Heart left ventricle (tissue), 13 donors: ENCODE measurements at regions not wholly inside any gene's neighbourhood (a gene's known extent, or its start where the extent isn't known, plus 50 kb on each side); places are given as distances from the start of the nearest gene placed in this dataset.

Source experiments
- POLR2A ChIP-seq, 2 donors: fragments of 450-650 bp; IDR thresholded peaks; one replicate each; pipeline ENCODE4 v1.6.1; 2017; ENCODE audit warnings: antibody characterized with exemption in 2 of 2, mild to moderate bottlenecking in 2 of 2, moderate library complexity in 2 of 2
- TF ChIP-seq, protein P1 (sequence below), 12 donors: fragments of 200-600 bp; sonication (generic) in 4 of 12; IDR thresholded peaks; one replicate each; pipeline versions ENCODE4 v1.5.0 to v1.8.0; 2018 to 2022; ENCODE audit warnings: antibody characterized with exemption in 12 of 12, mild to moderate bottlenecking in 5 of 12
- donor health status: ischemic (EF 13 %, LVEDD 7.1; RV severe dilation, severe dysfunction).
- donor health status: DM: no; HTN: yes; CAD: no.
- donor health status: DM: no; HTN: no; CAD: no.
- donor health status: ischemic (EF 25% LVEDD 6.9; RV normal size, moderate dysfunction).
- donor health status: ischemic (EF 25% LVEDD 5.7; RV mildly dilated, moderate dysfunction).
- donor health status: ischemic (EF 35%, LVEDD 5.7; RV mildly dilated, moderate dysfunction).
- donor health status: nonischemic (EF 11% LVEDD 7.7; RV severe dilation, severe dysfunction).
- donor health status: DM: yes; HTN: yes; CAD: no.
- donor health status: PGD.
- donor health status: ischemic (EF 29% LVEDD 5.4; RV normal size, mild dysfunction).
- donor health status: nonischemic (EF 23%, LVEDD 6.1; RV moderate dilation, normal function).

DNA sequence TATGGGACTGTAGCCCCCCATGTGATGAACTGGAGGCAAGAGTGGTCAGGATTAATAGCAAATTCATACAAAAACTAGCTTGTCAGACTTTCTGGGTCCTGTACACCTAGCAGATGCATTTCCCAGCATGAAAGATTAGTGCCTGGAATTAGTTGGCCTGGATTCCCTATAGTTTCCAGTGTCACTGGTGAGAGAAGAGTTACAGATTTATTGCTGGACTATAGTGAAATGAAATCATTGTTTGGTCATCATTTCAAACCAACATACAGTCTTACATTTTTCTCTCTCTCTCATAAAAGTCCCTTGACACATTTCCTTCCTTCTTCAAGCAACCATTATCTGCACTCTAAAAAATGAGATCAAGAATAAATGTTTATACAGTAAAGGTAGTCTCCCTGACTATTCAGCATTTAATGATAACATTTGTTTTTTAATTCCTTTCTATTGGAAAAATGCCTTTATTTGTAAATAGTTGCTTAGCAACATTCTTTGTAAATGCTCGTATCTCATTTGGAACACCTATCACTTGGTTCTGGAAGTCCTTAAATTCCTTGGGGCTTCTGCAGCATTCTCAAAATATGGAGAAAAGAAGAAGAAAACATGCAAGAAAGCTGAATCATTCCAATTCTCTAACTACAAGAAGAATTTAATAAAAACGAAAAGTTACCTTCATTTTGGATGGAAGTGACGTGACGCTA lies 144.4 kb downstream of the MREG start:
- TF ChIP-seq, protein P1, sequence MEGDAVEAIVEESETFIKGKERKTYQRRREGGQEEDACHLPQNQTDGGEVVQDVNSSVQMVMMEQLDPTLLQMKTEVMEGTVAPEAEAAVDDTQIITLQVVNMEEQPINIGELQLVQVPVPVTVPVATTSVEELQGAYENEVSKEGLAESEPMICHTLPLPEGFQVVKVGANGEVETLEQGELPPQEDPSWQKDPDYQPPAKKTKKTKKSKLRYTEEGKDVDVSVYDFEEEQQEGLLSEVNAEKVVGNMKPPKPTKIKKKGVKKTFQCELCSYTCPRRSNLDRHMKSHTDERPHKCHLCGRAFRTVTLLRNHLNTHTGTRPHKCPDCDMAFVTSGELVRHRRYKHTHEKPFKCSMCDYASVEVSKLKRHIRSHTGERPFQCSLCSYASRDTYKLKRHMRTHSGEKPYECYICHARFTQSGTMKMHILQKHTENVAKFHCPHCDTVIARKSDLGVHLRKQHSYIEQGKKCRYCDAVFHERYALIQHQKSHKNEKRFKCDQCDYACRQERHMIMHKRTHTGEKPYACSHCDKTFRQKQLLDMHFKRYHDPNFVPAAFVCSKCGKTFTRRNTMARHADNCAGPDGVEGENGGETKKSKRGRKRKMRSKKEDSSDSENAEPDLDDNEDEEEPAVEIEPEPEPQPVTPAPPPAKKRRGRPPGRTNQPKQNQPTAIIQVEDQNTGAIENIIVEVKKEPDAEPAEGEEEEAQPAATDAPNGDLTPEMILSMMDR (IDR thresholded peaks at IDR 0.05): no peak
- TF ChIP-seq POLR2A (IDR thresholded peaks at IDR 0.05): no peak
